NCI-H146 (cell line): ENCODE measurements at regions not wholly inside any gene's neighbourhood (a gene's known extent, or its start where the extent isn't known, plus 50 kb on each side); places are given as distances from the start of the nearest gene placed in this dataset.
"Not testable (repeated sequence)": the region's sequence is repeated elsewhere in the genome, so short reads cannot be mapped to it uniquely, and the experiment has no call there.

ENCODE experiments used
- DNase-seq: peaks from one replicate; lab custom pipeline; 2025; lab: John Stamatoyannopoulos, UW

DNA sequence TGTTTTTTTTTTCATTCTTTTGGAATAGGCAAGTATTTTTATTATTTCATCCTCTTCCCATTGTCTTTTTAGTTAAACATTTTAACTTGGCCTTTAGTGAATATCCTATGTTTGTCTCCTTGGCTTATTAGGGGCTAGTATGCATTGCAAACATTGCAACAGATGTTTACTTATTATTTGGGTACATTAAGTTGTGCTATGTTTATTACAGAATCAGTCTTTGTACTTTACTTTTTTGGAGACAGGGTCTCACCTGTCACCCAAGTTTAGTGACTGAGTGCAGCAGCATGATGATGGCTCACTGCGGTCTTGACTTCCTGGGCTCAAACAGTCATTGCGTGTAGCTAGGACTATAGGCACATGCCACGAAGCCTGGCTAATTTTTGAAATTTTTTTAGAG lies 51.1 kb upstream of the NUDT6 start:
- DNase-seq, result no peak

DNA sequence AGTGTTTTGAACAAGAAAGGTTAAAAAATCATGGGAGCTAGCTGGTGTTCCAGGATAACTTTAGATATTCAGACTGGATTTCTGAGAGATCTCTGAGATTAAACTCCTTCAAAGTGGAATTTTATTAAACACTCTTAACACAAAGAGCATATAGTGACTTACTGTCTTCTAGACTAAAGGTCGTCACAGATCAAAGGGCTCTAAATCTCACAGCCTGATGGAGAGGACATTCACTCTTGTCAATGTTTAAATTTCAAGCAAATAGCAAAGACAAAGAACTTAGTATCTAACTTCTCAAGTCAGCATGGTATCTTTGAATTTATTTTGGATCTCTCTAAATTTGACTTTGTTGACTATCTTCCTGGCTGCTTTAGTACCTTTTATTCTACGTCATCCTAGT lies 53.7 kb upstream of the NUDT6 start:
- DNase-seq, result no peak

DNA sequence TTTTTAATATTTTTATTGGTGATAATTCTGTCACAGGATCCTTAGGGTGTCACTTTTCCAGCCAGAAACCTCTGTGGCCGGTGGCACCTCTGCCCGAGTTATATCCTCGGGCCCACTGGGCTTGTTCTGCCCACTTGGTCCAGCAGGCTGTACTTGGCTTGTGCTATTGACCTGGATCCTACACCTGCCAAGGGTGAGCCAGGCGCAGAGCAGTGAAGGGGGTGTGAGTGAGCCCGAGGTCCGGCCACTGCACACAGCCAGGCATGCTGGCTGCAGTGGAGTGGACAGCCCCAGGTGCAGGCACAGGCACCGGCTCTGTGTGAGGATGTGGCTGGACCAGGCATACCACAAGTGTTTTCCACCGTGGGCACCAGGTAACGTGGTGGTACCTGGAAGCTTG lies 54.7 kb upstream of the NUDT6 start:
- DNase-seq, result no peak

DNA sequence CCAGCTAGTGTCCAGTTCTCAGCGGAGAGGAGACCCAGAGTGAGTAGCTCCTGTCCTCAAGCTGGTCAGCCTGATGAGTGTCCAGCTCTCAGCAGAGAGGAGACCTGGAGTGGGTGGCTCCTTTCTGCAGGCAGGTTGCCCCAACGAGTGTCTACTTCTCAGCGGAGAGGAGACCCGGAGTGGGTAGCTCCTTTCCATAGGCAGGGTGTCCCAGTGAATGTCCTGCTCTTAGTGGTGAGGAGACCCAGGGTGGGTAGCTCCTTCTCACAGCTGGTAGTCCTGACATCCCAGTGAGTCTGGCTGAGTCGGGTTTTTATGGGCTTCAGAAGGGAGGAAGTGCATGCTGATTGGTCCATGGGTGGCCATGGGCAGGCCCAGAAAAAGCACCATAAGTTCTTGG lies 55.7 kb upstream of the NUDT6 start:
- no peak for DNase-seq

DNA sequence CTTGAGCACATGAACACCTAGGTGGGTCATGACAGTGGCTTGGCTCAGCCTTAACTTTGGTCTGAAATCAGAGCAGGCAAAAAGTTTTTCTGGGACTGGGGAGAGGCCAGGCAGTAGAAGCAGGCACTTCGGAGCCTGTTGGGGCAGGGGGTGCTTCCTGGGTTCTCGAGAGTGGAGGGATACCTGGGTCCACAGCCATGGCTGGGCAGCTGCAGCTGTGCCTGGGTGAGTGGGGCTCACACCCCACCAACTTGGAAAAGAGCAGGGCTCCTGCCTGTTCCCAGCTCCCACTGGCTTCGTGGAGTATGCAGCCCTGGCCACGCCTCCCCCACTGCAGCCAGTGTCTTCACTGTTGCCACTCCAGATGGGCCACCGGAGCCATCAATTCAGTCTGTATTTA lies 56.4 kb upstream of the NUDT6 start:
- no peak for DNase-seq

DNA sequence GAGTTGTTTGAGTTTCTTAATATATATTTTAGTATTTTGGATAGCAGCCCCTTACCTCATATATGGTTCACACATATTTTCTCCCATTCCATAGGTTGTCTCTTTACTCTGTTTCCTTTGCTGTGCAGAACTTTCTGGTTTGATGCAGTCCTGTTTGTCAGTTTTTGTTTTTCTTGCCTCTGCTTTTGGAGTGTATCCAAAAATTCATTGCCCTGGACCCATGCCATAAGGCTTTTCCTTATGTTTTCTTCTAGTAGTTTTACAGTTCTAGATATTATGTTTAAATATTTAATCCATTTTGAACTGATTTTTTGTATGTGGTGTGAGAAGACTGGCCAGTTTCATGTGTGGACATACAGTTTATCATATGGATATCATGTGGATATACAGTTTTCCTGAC lies 58.5 kb upstream of the NUDT6 start:
- no peak for DNase-seq

DNA sequence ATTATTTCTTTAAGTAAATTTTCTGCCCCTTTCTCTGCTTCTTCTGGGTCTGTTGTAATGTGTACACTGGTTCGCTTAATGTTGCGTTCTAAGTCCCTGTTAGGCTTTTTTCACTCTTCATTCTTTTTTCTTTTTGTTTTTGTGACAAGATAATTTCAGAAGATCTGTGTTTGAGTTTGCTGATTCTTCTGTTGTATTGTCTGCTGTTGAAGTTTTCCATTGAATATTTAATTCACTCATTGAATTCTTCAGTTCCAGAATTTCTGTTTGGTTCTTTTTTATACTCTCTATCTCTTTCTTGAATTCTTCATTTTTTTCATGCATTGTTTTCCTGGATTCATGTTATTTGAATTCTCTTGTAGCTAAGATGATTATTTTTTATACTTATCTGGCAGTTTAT lies 66.3 kb upstream of the NUDT6 start:
- DNase-seq, result no peak

DNA sequence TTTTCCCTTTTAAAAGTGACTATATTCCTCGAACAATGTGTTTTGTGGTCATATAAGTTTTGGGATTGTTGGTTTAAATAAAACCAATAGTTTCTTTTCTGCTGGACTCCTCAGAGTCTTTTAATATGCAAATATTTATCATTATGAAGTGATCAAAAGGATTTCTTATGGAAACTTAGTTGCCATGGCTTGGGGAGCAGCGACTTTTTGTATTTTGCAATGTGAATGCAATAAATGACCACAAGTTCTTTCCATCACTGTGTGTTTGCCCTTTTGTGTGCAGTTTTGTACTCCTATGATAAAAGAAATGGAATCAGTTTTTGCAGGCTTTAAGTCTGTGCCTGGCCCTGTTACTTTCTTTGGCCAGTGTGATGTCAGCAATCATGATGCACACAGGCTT lies 68.5 kb upstream of the NUDT6 start:
- DNase-seq, result no peak

DNA sequence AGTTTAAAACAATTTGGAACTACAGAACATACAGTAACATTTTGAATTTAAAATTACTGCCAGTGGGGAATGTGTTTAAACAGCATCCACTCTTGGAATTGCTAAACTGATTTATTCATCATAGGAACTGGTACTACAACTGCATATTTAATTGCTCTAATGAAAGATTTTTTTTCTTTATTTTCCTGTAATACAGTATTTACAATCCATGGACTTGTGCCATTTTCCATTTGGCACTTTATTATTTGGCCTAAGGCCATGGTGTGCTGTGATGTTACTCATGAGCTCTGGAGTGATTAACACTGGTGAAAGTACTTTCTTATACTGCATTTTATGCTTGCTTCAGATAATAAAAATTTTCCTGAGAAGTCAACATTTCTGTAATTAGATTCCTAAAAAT lies 69.7 kb upstream of the NUDT6 start:
- DNase-seq, result no peak

DNA sequence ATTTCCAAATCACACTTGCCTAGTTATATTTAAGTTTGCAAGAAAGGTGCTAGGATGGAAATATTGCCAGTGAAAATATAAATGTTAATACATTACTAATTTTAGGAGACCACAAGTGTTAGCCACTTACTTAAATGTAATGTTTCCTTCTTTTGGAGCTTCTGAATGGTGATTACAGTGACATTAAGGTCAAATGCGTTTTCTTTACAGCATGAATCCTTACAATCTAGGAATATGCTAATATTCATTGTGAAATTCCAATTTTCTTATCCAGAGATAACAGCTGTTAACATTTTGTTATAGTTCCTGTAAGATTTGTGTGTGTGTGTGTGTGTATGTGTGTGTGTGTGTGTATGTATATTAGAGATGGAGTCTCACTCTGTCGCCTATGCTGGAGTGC lies 70.2 kb upstream of the NUDT6 start:
- no peak for DNase-seq

DNA sequence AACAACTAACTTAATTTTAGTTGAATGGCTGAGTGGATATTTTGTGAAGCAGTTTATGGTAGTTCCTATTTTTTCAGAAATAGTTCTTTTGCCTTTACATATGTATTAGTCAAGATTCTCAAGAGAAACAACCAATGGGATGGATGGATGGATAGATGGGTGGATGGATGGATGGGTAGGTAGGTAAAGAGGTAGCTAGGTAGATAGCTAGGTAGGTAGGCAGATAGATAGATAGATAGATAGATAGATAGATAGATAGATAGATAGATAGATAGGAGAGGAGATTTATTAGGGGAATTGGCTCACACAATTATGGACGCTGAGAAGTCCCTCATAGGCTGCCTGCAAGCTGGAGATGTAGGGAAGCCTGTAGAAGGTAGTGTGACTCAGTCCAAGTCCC lies 74.0 kb upstream of the NUDT6 start:
- no peak for DNase-seq

DNA sequence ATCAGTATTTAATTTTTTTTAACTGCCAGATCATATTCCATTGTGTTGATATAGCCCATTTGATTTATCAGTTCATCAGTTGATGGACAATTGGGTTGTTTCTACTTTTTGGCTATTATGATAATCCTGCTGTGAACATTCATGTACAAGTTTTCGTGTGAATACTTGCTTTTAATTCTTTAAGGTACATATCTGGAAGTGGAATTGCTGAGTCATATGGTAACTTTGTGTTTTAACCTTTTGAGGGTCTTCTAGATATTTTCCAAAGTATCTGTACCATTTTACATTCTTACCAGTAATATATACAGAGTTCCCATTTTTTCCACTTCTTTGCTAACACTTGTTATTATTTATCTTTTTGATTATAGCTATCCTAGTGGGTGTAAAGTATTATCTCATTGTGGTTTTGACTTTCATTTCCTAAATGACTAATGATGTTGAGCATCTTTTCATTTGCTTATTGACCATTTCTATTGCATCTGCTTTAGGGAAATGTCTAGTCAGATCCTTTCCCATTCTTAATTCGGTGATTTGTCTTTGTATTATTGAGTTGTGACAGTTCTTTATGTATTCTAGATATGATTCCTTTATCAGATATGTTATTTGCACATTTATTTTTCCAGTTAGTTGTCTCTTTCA lies 75.2 kb upstream of the NUDT6 start:
- DNase-seq, result no peak

DNA sequence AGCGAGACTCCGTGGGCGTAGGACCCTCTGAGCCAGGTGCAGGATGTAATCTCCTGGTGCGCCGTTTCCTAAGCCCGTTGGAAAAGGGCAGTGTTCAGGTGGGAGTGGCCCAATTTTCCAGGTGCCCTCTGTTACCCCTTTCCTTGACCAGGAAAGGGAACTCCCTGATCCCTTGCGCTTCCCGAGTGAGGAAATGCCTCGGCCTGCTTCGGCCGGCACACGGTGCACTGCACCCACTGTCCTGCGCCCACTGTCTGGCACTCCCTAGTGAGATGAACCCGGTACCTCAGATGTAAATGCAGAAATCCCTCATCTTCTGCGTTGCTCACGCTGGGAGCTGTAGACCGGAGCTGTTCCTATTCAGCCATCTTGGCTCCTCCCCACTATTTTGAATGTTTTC lies 81.7 kb upstream of the NUDT6 start:
- not testable (repeated sequence) for DNase-seq

DNA sequence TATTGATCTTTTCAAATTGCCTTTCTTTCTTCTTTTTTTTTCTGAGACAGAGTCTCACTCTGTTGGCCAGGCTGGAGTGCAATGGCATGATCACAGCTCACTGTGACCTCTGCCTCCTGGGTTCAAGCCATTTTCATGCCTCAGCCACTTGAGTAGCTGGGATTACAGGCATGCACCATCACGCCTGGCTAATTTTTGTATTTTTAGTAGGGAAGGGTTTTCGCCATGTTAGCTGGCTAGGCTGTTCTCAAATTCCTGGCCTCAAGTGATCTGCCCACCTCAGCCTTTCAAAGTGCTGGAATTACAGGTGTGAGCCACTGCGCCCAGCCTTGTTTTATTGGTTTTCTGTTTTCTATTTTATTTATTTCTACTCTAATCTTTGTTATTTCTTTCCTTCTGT lies 82.7 kb upstream of the NUDT6 start:
- DNase-seq, result not testable (repeated sequence)

DNA sequence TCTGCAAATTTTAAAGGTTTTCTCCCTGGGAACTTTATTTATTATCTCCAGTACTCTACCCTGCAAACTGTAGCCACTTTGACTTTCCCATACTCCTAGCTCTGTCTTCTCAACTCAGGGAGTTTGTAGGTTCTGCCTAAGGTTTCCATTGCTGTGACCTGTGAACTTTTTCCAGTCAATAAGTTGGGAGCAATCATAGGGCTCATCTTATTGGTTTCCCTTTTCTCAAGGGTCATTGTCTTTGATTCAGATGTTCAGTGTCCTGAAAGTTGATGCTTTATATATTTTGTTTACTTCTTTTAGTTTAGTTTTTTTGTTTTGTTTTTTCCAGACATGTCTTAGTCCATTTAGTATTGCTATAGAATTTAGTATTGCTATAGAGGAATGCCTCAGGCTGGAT lies 85.3 kb upstream of the NUDT6 start:
- no peak for DNase-seq

DNA sequence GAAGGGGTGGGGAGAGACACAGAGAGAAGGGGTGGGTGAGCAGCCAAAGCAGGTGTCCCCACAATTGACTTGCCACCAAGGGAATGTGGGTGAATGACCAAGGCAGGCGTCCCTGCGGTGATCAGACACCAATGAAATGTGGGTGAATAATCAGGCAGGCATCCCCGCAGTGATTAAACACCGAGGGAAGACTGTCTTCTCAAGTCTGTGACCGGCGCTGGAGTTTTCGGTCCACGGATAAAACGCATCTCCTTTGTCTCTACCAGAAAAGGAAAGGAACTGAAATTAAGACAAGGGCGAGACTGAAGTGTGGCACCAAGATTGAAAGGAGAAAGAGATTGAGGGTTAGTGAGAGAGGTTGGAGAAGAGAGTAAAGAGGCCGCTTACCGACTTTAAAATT lies 90.0 kb upstream of the NUDT6 start:
- not testable (repeated sequence) for DNase-seq

DNA sequence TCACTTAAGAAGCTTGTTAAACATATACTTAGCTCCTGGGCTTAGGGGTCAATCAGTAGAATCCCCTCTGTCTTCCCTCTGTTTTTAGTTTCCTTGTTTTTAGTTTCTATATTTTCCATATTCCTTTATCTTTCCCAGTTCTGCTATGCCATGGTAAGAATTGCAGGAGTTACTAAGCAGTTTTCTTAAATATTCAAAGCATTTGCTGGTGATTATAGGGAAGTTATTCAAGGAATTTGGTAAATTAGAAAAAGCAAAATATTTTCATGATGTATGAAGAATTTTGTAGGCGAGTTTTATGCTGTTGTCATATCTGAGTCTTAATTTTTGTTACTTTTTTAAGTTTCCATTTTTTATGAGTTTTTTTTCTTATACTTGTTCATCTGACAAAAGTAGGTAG lies 91.6 kb upstream of the NUDT6 start:
- no peak for DNase-seq

DNA sequence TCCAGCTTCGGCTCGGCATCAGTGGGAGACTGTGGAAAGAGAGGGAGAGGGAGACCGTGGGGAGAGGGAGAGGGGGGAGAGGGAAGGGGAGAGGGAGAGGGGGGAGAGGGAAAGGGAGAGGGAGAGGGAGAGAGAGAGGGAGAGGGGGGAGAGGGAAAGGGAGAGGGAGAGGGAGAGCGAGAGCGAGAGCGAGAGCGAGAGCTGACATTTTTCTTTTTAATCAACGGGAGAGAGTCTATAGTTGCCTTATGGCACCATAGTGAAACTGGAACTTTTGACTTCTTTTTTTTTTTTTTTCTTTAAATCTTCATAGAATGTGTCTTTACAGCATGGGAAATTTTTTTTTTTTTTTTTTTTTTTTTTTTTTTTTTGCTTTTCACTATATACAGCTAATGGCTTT lies 94.7 kb upstream of the NUDT6 start:
- no peak for DNase-seq

DNA sequence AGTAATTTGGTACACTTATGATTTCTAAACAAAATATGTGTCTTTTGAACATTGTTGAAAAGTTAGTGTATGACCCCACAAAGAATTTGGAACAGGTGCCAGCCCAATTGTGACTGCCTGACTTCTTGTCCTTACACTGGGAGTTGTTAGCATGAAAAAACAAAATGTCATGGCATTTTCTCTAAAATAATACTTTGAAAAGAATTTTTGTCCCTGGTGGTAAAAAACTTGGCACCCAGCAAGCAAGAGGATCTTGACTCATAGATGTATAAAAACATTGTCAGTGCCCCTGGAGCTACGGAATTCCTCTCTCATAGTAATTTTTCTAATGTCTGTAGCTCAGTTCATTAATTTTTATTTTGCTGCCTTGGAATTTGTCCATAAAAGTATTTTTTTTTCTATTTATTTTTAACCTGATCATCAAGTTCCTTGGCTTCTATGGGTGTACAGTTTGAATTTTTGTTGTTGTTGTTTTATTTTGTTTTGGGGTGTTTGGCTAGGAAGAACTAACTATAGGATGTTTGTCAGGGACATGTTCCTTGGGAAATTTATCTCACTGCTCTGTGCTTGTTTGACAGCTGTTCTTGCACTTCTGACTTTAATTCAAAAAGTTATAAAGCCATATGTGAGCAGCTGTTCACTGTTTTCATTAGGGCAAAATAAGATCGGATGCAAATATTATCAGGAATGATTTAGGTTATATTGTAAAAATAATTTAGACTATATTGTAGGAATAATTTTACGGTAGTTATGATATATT lies 95.4 kb upstream of the NUDT6 start:
- no peak for DNase-seq

DNA sequence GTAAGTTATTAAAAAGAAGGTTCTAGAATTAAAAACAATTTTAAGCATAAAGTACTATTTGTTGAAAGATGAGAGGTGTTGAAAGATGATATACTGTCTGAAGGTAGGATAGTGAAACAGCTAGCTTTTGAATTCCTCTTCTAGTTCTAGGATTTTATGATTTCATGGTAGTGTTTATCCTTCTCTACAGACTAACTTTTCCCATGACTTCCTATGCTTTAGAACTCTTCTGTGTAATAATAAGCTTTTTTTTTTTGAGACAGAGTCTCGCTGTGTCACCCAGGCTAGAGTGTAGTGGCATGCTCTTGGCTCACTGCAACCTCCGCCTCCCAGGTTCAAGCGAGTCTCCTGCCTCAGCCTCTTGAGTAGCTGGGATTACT lies 96.0 kb upstream of the NUDT6 start:
- DNase-seq, result no peak

DNA sequence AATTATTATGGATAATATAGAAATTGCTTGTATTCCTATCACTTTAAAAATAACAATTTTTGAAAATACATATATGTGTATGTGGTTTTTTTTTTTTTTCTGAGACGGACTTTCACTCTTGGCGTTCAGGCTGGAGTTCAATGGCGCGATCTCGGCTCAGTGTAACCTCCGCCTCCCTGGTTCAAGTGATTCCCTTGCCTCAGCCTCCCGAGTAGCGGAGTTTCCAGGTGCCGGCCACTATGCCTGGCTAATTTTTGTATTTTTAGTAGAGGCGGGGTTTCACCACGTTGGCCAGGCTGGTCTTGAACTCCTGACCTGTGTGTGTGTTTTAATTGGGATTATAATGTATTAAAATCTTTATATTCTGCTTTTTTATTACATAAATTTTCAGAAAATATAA lies 97.9 kb upstream of the NUDT6 start:
- DNase-seq, result no peak

DNA sequence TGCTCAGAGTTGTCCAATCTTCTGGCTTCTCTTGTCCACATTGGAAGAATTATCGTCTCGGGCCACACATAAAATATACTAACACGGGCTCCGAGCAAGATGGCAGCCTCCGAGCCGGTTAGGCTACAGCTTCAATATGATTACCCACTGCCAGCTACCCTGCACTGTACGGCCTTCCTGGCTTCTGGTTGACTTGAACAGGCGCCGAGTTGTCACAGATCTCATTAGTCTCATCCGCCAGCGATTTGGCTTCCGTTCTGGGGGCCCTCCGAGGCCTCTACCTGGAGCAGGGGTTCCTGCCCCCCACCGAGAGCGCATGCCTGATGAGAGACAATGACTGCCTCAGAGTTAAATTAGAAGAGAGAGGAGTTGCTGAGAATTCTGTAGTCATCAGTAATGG lies 101.2 kb upstream of the NUDT6 start:
- no peak for DNase-seq

DNA sequence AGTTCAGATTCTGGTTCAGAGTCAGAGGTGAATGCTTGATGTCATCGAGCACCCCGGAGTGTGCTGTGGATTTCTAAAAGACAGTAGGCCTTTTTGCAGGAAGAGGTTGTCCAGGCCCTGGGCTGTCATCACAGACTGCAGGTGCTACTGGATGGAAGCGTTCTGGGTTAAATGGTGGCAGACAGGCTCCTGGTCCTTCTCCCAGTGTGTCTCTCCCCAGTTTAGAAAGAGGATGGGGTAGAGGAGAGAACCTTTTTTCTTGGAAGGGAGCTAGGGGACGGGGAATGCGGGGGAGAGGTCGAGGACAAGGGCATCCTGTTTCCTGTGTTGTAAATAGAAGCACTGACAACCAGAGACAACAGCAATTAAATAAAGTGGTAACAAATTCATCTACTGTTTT lies 102.3 kb upstream of the NUDT6 start:
- no peak for DNase-seq

DNA sequence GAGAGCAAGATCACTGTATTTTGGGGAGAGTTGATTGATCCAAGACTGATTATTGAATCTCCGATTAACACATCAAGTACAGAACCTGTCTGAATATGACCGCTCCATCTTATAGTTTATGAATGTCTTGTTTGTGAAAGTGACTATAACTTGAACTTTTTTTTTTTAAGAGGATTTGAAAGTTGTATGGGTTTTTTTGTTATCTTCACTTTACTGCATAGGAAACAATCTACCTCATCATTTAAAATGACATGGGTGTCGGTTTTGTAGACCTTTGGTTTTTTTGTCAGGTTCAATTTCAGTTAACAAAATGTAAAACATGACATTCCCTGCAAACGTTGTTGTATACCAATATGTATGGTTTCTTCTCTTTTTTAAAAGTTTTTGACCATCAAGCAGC lies 103.0 kb upstream of the NUDT6 start:
- no peak for DNase-seq
